NCI-H82 treated with DMSO at 0.1 percent for 48 hours (cell line): ENCODE measurements at regions not wholly inside any gene's neighbourhood (a gene's known extent, or its start where the extent isn't known, plus 50 kb on each side); places are given as distances from the start of the nearest gene placed in this dataset.
"Not testable (repeated sequence)": the region's sequence is repeated elsewhere in the genome, so short reads cannot be mapped to it uniquely, and the experiment has no call there.

Source experiments
- DNase-seq: peaks from one replicate; lab custom pipeline; 2025; ENCODE audit not compliant: unreplicated experiment; lab: John Stamatoyannopoulos, UW

GRCh38 chr6:102820098-102820497 is 1426.6 kb downstream of the GRIK2 start:
- DNase-seq = no peak

- no peak for DNase-seq
These were observed 1421.7 kb downstream of the GRIK2 start for GRCh38 chr6:102815207-102815606.

DNA sequence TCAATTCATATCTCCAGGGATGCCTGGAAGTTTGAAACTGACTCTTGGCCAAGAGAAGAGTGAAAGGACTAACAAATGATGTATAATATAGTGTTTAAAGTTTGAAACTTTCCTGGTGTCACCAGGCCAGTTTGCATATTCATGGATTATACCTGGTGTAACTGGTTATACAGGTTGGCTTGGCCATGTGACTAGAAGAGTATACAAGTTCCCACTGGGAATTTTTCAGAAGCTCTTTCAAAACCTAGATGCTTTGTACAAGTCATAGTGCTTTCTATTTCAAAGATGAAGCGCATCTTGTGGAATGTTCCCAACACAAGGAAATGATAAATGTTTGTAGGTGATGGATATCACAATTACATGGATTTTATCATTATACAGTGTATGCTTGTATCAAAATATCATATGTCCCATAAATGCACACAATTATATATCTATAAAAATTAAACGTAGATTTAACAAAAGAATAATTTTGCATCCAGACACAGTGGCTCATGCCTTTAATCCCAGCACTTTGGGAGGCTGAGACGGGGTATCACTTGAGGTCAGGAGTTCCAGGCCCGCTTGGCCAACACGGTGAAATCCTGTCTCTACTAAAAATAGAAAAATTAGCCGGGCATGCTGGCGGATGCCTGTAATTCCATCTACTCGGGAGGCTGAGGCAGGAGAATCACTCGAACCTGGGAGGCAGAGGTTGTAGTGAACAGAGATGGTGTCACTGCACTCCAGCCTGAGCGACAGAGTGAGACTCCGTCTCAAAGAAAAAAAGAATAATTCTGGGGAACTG is 1420.2 kb downstream of the GRIK2 start:
- no peak for DNase-seq

DNA sequence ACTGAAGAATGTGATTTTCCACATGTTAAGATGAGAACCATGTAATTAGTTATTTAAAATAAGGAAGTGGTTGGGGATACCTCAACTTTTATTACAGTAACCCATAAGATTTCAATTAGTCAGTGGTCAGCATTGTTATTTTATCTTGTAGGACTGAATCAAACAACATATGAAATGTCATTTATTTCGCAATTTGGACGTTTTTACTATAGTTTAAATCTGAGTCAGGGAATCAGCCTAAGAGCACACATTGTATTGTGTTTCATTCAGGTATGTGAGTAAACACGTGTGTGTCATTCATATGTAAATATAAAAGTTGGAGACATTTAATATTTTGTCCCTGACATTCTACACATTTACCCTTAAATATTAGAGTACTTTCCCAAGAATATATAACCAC is 1418.7 kb downstream of the GRIK2 start:
- DNase-seq = no peak

GRCh38 chr6:102808944-102809505 is 1415.5 kb downstream of the GRIK2 start:
- DNase-seq = not testable (repeated sequence)

DNA sequence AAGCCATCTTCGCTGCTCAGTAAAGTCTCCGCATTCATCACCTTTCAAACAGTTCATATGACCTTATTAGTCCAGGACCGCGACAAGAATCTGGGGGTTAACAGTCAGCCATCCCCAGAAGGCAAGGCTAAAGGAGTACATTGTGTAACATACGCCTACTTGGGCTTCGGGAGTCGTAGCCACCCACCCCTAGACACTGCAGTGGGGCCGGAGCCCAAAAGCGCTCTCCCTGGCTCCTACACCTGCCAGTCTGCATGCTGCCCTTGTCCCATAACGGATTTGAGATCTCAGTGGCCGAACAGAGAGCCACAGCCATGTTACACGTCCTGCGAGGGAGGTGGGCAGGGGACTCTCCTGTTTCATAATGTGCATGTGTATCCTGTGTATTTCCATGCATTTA is 1405.5 kb downstream of the GRIK2 start:
- no peak for DNase-seq

GRCh38 chr6:102798636-102799035 is 1405.1 kb downstream of the GRIK2 start:
- no peak for DNase-seq

DNA sequence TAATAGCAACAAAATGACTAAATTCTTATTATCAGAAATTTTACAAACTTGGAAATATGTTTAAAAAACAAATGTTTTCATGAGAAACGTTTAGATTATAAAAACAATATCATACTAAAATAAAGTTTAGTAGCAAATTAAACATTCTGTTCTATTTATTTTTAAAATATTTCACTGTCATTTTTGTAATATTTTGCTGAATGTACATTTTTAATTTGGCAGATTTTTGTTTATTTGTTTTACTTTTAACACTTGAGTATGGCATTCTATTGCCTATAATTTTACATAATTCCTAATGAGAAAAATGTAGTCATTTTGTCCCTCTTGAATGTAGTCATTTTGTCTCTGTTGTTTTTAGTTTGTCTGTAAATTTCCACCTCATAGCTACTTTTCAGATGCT is 1400.2 kb downstream of the GRIK2 start:
- DNase-seq = no peak

DNA sequence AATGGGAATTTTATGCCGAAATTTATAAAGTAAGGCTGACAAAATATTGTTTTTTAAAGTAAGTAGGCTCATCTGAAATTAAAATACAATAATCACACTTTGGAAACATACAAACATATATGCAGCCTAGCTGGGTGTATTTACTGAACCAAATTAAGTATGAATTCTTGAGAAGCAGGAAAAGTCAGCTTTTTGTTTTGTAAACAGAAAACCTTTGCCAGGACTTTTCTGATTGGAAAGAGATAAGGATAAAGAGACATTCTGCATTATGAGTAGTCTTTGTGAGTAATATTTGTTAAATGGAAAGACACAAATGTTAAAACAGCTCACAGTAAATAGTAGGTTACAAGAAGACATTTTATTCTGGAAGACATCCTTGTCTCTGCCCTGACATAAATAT is 1380.8 kb downstream of the GRIK2 start:
- no peak for DNase-seq

DNA sequence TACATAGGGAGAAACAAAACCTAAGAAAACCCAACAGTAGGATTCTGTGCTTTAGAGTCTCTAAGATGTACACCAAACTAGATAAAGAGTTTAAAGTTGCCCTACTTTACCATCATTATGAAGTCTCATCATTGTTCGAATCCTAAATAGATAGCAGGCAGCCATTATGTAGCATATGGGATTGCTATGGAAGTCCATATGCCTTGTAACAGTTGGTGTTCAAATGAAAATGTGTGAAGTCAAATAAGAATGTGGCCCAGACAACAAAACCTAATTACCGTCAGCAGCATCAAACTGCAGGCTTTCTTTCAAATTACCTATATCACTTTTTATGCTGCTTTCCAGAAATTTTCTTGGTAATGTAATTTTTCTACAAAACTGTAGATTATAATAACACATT is 1380.1 kb downstream of the GRIK2 start:
- DNase-seq = no peak

- DNase-seq = no peak
These were observed 1373.5 kb downstream of the GRIK2 start for GRCh38 chr6:102766963-102767362.

- DNase-seq = no peak
These were observed 1370.8 kb downstream of the GRIK2 start for GRCh38 chr6:102764317-102764716.

DNA sequence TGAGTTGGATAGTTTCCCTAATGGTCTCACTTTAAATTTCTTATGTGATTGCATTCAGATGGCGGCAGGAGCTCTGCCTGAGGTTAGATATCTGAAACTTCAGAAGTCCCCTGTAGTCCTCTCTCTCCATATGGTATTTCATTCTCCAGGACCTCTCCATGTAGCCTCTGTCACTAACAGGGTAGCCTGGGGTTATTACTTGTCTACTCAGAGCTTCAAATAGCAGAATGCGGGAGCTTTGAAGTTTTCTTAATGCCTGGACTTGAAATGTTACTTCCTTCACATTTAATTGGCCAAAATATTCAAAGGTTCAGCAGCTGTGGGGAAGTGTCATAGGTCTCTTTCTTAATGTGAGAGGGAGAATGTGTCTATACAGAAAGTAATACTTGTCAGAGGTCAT is 1370.4 kb downstream of the GRIK2 start:
- DNase-seq = no peak

GRCh38 chr6:102761872-102762271 is 1368.4 kb downstream of the GRIK2 start:
- DNase-seq = no peak

- no peak for DNase-seq
These were observed 1365.9 kb downstream of the GRIK2 start for GRCh38 chr6:102759415-102759814.

DNA sequence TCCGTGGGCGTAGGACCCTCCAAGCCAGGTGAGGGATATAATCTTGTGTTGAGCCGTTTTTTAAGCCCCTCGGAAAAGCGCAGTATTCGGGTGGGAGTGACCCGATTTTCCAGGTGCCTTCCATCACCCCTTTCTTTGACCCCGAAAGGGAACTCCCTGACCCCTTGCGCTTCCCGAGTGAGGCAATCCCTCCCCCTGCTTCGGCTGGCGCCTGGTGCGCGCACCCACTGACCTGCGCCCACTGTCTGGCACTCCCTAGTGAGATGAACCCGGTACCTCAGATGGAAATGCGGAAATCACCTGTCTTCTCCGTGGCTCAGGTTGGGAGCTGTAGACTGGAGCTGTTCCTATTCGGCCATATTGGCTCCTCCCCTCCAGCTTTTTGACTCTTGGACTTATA is 1365.0 kb downstream of the GRIK2 start:
- DNase-seq = not testable (repeated sequence)

GRCh38 chr6:102749210-102749971 is 1355.9 kb downstream of the GRIK2 start:
- no peak for DNase-seq

DNA sequence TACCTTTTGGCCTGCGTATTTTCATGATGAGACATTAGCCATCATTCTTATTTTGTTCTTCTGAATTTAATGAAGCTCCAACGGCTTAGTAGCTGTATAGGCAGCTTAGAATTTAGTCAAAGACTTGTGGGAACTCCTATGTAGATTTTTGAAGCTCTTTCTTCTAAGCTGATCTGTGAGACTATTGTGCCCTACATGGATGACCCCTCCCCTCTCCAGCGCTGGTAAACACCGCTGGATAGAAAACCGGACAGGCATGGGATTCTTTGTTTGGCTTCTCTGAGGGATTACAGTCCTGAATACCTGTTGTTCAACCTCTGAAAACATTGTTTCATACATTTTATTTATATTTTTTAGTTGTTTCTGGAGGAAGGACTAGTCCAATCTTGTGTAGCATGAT is 1353.4 kb downstream of the GRIK2 start:
- DNase-seq = no peak

GRCh38 chr6:102742754-102743356 is 1349.3 kb downstream of the GRIK2 start:
- DNase-seq = no peak

DNA sequence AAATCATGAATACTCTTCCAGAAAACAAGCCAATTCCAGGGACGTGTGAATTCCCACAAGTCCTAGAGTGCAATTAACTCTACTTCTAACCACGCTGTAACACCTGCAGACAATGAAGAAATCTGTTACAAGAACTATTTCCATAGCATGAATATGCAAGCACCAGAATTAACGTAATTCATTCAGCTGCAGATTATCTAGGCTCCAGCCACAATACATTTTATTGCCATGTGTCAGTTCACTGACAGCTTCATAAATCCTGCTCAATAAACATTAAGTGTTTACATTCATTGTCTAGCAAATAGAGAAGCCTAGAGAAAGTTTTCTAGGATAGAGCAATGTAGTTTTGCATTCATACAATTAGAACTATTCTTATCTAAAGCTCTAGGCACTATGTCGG is 1348.5 kb downstream of the GRIK2 start:
- no peak for DNase-seq

DNA sequence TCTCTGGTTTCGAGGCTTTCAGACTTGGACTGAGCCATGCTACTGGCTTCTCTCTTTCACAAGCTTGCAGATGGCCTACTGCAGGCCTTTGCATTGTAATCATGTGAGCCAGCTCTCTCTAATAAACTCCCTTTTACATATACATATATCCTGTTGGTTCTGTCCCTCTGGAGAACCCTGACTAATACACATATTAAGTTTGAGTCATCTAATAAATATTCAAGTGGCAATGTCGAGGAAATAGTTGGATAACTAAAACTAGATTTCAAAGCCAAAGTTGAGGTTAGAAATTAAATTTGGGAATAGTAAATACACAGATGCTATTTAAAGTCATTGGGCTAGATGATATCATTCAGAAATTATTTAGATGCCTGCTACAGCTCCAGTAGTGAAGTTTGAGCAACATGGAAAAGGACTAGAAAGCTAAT is 1343.4 kb downstream of the GRIK2 start:
- DNase-seq = no peak

DNA sequence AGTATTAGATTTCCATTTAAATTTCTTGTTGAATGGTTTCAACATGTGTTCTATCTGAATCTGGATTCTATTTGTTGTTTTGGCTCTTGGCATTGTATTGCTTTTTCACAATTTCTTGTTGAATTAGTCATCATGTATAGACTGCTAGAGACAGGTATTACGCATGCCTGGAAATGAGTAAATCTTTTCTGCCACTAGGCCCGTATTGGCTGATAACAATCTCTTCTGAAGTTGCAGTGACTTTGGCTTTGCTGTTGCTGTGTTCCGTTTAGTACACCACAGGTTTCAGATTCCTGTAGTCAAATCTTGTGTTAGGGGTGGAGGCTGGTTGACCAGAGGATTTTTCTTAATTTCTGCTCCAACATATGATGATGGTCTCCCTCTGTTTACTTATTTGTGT is 1339.4 kb downstream of the GRIK2 start:
- no peak for DNase-seq
